DOHH2 (cell line): ENCODE measurements at regions not wholly inside any gene's neighbourhood (a gene's known extent, or its start where the extent isn't known, plus 50 kb on each side); places are given as distances from the start of the nearest gene placed in this dataset.

ENCODE experiments used
- CTCF ChIP-seq: fragments of 200-600 bp; sonication (generic); IDR thresholded peaks from one replicate; pipeline ENCODE4 v1.5.1; 2014; ENCODE audit warnings: antibody characterized with exemption, mild to moderate bottlenecking, low read depth, low read length; ENCODE audit not compliant: poor library complexity, severe bottlenecking
- EZH2phosphoT487 ChIP-seq: fragments of 200-600 bp; sonication (generic); IDR thresholded peaks from 2 replicates; pipeline ENCODE4 v1.6.1; 2017; ENCODE audit warnings: borderline replicate concordance, mild to moderate bottlenecking, antibody characterized with exemption, low read length, moderate library complexity, mixed read lengths

GRCh38 chr14:37834275-37834674, 238.8 kb downstream of the TTC6 start:
- TF ChIP-seq CTCF (no peak), EZH2phosphoT487 (no peak)
